GM18517 (cell line): ENCODE measurements at regions not wholly inside any gene's neighbourhood (a gene's known extent, or its start where the extent isn't known, plus 50 kb on each side); places are given as distances from the start of the nearest gene placed in this dataset.
"Not testable (repeated sequence)": the region's sequence is repeated elsewhere in the genome, so short reads cannot be mapped to it uniquely, and the experiment has no call there.

ENCODE experiments used
- ATAC-seq: cut with Tn5 transposase; IDR thresholded peaks from one replicate; pipeline ENCODE4 v1.9.1; 2021; ENCODE audit warnings: mild to moderate bottlenecking, moderate library complexity; ENCODE audit not compliant: unreplicated experiment

DNA sequence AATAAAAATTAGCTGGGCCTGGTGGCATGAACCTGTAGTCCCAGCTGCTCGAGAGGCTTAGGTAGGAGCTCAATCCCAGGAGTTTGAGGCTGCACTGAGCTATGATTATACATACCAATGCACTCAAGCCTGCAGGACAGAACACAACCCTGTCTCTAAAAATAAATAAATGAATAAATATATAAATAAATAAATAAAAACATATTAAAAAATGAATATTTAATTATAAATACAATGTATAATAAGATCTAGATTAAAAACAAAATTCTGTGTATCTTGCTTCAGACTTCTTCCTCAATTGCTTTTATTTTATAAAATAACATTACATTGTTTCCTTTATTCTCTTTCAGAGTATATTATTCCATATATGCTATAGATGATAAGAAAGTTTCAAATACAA is 1964.1 kb downstream of the PCDH9 start:
- no peak for ATAC-seq

- ATAC-seq = no peak
Measured at GRCh38 chr13:65264066-65264465, 1966.1 kb downstream of the PCDH9 start.

DNA sequence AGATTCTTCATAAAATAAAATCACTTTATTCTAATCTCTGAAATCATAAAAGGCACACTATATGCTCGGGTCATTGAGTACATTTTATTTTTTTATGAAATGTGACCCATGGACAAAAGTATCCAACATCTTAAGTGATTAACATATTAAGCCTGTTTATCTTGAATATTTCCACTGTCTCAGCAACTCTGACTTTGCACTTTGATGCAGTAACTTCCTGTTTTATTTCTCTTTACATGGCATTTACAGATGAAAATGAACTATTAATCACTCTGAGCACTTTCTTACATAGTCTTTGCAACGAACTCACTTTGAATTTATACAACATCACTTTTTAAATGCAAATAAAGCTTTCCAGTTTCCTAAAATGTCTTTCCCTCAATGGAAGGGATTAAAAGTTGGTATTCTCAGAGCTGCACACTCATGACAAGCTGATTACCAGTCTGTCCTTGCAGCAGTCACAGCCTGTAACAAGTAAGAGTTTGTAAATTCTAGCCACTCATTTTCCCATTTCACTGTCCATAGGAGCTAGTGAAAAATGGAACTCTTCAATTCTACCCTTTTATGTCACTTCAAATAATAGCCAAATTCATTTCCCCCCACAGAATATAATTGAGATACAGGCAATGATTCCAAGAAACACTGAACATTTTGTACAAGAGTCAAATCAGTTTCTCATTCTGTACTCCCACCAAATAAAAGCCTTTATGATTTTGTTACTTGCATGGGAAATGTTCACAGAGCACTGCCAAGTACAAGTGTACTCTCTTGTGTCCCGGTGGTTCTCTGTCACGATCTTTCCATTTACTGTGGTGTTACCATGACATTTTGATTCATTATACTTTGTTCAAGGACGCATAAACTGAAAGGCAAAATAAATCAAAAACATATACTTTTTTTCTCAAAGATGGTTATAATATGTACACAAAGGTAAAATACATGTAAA is 1968.9 kb downstream of the PCDH9 start:
- ATAC-seq = no peak

DNA sequence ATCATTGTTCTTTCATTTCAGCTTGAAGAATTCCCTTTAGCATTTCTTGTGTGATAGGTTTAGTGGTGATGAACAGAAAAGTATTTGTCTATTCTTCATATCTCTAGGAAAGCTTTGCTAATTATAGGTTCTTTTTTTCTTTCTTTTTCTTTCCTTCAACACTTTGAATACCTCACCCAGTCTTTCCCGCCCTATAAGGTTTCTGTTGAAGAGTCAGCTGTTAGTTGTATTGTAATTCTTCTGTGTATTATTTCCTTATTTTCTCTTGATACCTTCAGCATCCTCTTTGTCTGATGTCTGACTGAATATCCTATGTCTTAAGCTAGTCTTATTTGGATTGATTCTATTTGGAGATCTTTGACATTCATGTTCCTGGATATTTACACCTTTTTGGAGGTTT is 1989.4 kb downstream of the PCDH9 start:
- ATAC-seq = no peak

GRCh38 chr13:65236841-65237418 is 1993.2 kb downstream of the PCDH9 start:
- ATAC-seq = no peak

DNA sequence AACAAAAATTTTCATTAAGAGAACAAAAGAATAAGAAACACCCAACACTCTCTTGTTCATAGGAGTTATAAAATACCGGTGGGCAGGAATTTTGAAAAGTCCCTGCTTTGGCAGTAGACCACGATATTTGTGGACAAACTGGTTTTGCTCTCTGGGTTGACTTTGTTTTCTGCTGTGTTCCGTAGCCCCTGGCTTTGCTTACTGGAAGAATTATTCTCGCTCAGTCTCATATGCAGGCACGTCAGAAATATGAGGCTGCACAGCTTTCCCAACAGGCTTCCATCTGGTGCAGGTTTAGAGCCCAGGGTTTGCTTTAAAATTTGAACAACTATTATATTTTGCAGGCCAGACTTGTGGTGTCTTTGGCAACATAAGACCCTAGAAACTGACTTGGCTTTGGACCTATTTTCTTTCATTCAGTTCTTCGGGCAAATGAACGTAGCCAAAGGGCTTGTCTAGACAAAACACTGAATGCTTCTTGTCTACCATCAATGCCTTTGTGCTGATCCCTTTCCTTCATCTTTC is 2012.6 kb downstream of the PCDH9 start:
- no peak for ATAC-seq

- not testable (repeated sequence) for ATAC-seq
Measured at GRCh38 chr13:65202845-65203244, 2027.3 kb downstream of the PCDH9 start.

GRCh38 chr13:65188721-65189120 is 2041.4 kb downstream of the PCDH9 start:
- no peak for ATAC-seq

DNA sequence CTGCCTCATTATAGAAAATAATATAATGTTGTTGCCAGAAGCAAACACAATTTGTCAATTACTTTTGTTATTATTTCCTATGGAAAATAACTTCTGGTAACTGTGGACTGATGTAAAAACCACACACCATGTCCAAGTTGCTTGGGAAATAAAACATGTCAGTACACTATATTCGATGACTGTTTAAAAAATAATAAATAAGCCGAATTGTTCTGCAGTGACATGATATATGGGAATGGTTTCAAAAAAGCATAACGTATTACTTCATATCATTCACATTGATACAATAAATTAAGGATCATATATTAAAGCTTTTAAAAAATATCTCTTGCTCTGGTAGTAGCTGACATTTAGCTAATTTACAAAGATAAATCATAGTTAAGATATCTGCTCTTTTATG is 2062.1 kb downstream of the PCDH9 start:
- no peak for ATAC-seq

DNA sequence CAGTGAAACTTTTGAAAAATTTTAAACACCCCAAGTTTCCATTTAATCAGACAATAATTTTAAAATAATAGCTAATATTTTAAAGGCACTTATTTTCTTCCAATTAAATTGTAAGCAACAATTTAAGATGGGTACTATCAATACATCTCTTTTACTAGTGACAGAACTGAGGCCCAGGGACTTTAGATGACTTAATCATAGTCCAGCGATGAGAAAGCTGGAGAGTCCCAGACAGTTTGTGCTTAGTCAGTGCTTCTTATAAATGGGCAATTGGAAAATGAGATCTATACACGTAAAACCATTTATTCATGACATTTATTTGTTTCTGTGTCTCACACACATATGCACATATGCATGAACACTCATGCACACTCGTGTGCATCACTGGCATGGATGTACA is 2063.5 kb downstream of the PCDH9 start:
- no peak for ATAC-seq

- no peak for ATAC-seq
Measured at GRCh38 chr13:65159803-65160202, 2070.3 kb downstream of the PCDH9 start.

GRCh38 chr13:65155861-65156260 is 2074.3 kb downstream of the PCDH9 start:
- no peak for ATAC-seq

DNA sequence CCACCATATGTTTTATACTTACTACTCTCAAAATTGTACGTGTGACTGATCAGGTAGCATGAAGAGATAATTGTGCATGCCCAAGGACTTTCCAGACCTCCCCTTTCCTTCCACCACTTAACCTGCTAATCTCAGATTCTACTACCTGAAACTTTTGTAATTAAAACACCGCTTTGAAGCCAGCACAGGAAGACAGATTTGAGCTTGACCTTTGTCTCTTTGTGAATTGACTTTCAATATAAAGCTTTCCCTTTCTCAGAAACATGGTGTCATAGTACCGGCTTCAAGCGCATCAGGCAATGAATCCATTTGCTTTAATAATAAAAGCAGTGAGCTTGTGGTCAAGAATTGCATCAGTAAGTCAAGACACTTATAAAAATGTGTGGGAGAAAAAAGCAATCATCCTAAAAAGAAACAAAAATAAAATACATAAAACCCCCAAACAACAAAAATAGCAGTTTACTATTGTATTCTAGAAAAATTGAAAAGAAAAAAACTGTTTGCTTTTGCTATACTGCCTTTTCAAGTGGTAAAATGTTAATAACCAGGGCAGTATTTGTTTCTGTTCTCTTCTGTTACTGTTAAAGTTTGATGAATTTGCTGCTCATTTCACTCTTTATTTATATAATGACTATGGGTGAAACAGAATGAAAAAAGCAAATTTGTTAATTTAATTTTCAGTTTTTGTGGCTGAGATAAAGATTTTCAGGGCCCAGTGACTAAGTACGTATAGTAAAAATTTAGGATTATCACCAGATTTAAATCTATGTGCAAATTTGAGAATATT is 2075.3 kb downstream of the PCDH9 start:
- no peak for ATAC-seq

GRCh38 chr13:65149687-65150086 is 2080.4 kb downstream of the PCDH9 start:
- no peak for ATAC-seq

DNA sequence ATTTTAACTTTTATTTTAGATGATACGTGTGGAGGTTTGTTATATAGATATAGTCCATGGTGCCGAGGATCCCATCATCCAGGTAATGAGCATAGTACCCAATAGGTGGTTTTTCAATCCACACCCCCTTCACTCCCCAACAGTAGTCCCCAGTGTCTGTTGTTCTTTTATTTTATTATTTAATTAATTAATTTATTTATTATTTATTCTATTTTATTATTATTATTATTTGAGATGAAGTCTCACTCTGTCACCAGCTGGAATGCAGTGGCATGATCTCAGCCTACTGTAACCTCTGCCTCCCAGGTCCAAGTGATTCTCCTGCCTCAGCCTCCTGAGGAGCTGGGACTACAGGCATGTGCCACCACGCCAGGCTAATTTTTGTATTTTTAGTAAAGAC is 2086.2 kb downstream of the PCDH9 start:
- ATAC-seq = no peak

GRCh38 chr13:65133094-65133493 is 2097.0 kb downstream of the PCDH9 start:
- ATAC-seq = no peak

- no peak for ATAC-seq
Measured at GRCh38 chr13:65125236-65125635, 2104.9 kb downstream of the PCDH9 start.

DNA sequence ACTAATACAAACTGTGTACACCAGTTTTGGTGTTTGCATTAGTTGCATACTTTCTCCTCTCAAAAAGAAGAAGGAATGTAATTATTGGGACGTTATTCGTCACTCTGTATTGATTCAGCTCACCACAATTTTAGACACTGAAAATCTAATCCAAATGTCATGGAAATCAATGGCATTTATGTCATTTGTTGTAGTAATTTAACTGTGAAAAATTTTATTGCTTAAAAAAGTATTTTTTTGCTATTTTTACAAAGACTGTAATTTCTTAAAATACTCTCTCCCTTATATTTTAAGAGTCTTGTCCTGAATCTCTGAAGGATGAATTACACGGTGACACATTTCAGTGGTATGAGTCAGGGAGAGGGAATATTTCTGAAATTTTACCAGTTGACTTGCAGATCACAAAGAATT is 2117.6 kb downstream of the PCDH9 start:
- no peak for ATAC-seq

GRCh38 chr13:65112123-65112522 is 2118.0 kb downstream of the PCDH9 start:
- no peak for ATAC-seq

GRCh38 chr13:65111223-65111622 is 2118.9 kb downstream of the PCDH9 start:
- no peak for ATAC-seq

- ATAC-seq = not testable (repeated sequence)
Measured at GRCh38 chr13:65104436-65104835, 2125.7 kb downstream of the PCDH9 start.
